GM12873 (cell line): ENCODE measurements at regions not wholly inside any gene's neighbourhood (a gene's known extent, or its start where the extent isn't known, plus 50 kb on each side); places are given as distances from the start of the nearest gene placed in this dataset.

Source experiments
- TF ChIP-seq, protein P1 (sequence below): IDR thresholded peaks from 2 replicates; pipeline ENCODE4 v1.5.1; 2012; ENCODE audit warnings: low read depth, mild to moderate bottlenecking, moderate library complexity, low read length, control low read depth; ENCODE audit not compliant: insufficient read depth; ENCODE audit errors: missing control alignments

- TF ChIP-seq, protein P1, sequence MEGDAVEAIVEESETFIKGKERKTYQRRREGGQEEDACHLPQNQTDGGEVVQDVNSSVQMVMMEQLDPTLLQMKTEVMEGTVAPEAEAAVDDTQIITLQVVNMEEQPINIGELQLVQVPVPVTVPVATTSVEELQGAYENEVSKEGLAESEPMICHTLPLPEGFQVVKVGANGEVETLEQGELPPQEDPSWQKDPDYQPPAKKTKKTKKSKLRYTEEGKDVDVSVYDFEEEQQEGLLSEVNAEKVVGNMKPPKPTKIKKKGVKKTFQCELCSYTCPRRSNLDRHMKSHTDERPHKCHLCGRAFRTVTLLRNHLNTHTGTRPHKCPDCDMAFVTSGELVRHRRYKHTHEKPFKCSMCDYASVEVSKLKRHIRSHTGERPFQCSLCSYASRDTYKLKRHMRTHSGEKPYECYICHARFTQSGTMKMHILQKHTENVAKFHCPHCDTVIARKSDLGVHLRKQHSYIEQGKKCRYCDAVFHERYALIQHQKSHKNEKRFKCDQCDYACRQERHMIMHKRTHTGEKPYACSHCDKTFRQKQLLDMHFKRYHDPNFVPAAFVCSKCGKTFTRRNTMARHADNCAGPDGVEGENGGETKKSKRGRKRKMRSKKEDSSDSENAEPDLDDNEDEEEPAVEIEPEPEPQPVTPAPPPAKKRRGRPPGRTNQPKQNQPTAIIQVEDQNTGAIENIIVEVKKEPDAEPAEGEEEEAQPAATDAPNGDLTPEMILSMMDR = no peak
These were observed 326.5 kb upstream of the FMN2 start for GRCh38 chr1:239765163-239765562.

DNA sequence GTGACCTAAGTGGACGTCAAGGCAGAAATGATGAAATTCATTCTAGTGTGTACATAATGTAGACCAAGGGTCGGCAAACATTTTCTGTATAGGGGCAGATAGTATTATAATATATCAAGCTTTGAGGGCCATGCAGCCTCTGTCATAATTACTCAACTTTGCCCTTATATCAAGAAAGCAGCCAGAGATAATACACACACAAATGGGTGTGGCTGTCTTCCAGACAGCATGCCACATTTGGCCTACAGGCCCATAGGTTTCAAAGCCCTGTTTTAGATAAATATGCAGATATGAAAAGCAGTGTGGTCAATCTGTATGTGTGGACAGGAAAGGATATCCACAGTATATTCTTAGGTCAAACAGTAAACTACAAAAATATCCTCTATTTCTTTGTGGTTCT is 320.1 kb upstream of the FMN2 start:
- TF ChIP-seq, protein P1 = no peak

GRCh38 chr1:239772446-239772845 is 319.2 kb upstream of the FMN2 start:
- TF ChIP-seq, protein P1 = no peak

- TF ChIP-seq, protein P1 = no peak
These were observed 316.2 kb upstream of the FMN2 start for GRCh38 chr1:239775466-239775865.

- TF ChIP-seq, protein P1 = no peak
These were observed 313.4 kb upstream of the FMN2 start for GRCh38 chr1:239778208-239778813.

- TF ChIP-seq, protein P1 = no peak
These were observed 311.7 kb upstream of the FMN2 start for GRCh38 chr1:239779962-239780361.

- TF ChIP-seq, protein P1 = no peak
These were observed 306.8 kb upstream of the FMN2 start for GRCh38 chr1:239784896-239785295.
